Endothelial cell of umbilical vein (primary cell): ENCODE measurements at regions not wholly inside any gene's neighbourhood (a gene's known extent, or its start where the extent isn't known, plus 50 kb on each side); places are given as distances from the start of the nearest gene placed in this dataset.
"Not testable (repeated sequence)": the region's sequence is repeated elsewhere in the genome, so short reads cannot be mapped to it uniquely, and the experiment has no call there.

Source experiments
- BruUV-seq: library from RNA; stranded (reverse); fragments of 400-500 nt; replicated peaks from 2 replicates; lab custom pipeline; 2021; lab: Mats Ljungman, UMichigan
- CTCF ChIA-PET: fragments of 300-600, 350-600 bp; sonication (Branson Sonifier 250); formaldehyde crosslinking; loops from one replicate; lab custom pipeline; 2021; ENCODE audit warnings: antibody characterized with exemption, inconsistent platforms; lab: Charles Lee
- POLR2A ChIA-PET: fragments of 300-600, 350-600 bp; sonication (Branson Sonifier 250); formaldehyde crosslinking; loops from one replicate; lab custom pipeline; 2021; ENCODE audit warnings: antibody characterized with exemption, inconsistent platforms; lab: Charles Lee
- DNase-seq: peaks from one replicate; pipeline ENCODE4 v3.0.0-alpha.2; 2011; ENCODE audit warnings: low read depth, low spot score
- FAIRE-seq: peaks from 2 replicates; lab custom pipeline; 2011; peaks lifted over from hg19 to GRCh38; lab: Jason Lieb, UNC
- H2AFZ ChIP-seq: 2 replicates; pipeline ENCODE4 v1.6.0; 2012; ENCODE audit warnings: low read depth, low read length, control low read depth, inconsistent platforms
- H3K27ac ChIP-seq: 2 replicates; pipeline ENCODE4 v1.5.1; 2011; ENCODE audit warnings: low read depth, mild to moderate bottlenecking, control low read depth, low read length, moderate library complexity; ENCODE audit not compliant: insufficient read depth
- H3K27me3 ChIP-seq, 2 experiments: 2 replicates each; pipeline versions ENCODE4 v1.6.0 to v1.6.1; 2011; ENCODE audit warnings: low read length in 2 of 2, mixed read lengths in 1 of 2; ENCODE audit not compliant: control insufficient read depth in 2 of 2, insufficient read depth in 2 of 2
- H3K36me3 ChIP-seq, 2 experiments: 2 replicates in 1 of 2; 3 replicates in 1 of 2; pipeline ENCODE4 v1.5.1; 2011; ENCODE audit warnings: low read length in 2 of 2, mild to moderate bottlenecking in 1 of 2, moderate library complexity in 1 of 2; ENCODE audit not compliant: control insufficient read depth in 2 of 2, insufficient read depth in 2 of 2; ENCODE audit errors: extremely low read depth in 1 of 2
- H3K4me1 ChIP-seq: 3 replicates; pipeline ENCODE4 v1.5.1; 2011; ENCODE audit warnings: mild to moderate bottlenecking, low read length; ENCODE audit not compliant: control insufficient read depth, insufficient read depth; ENCODE audit errors: extremely low read depth
- H3K4me2 ChIP-seq: 2 replicates; pipeline ENCODE4 v1.6.1; 2011; ENCODE audit warnings: low read length, control low read depth, mixed read lengths; ENCODE audit not compliant: insufficient read depth
- H3K4me3 ChIP-seq, 3 experiments: fragments of 200-600 bp in 1 of 3; sonication (generic), shearing (Covaris generic) in 1 of 3; replicated peaks in 1 of 3; 2 replicates each; pipeline ENCODE4 v1.5.1; 2011 to 2016; ENCODE audit warnings: control low read depth in 3 of 3, low read length in 3 of 3, mild to moderate bottlenecking in 2 of 3, inconsistent platforms in 1 of 3, low read depth in 1 of 3, moderate library complexity in 1 of 3; ENCODE audit not compliant: insufficient read depth in 1 of 3
- H3K79me2 ChIP-seq: 2 replicates; pipeline ENCODE4 v1.6.0; 2012; ENCODE audit warnings: low read length, inconsistent platforms; ENCODE audit not compliant: control insufficient read depth, insufficient read depth
- H3K9ac ChIP-seq: replicated peaks from 2 replicates; pipeline ENCODE3; 2011; ENCODE audit warnings: low read length, control low read depth; ENCODE audit not compliant: insufficient read depth; ENCODE audit errors: extremely low read depth
- H3K9me1 ChIP-seq: replicated peaks from 3 replicates; pipeline ENCODE4 v1.6.0; 2011; ENCODE audit warnings: mild to moderate bottlenecking, low read length; ENCODE audit not compliant: control insufficient read depth, insufficient read depth; ENCODE audit errors: extremely low read depth
- H3K9me3 ChIP-seq: replicated peaks from 2 replicates; pipeline ENCODE4 v1.5.1; 2012; ENCODE audit warnings: low read length, inconsistent platforms; ENCODE audit not compliant: control insufficient read depth, insufficient read depth
- H4K20me1 ChIP-seq: replicated peaks from 2 replicates; pipeline ENCODE3; 2011; ENCODE audit warnings: mild to moderate bottlenecking, low read length; ENCODE audit not compliant: control insufficient read depth, insufficient read depth; ENCODE audit errors: extremely low read depth
- EZH2 ChIP-seq: IDR thresholded peaks from 2 replicates; pipeline ENCODE4 v1.6.1; 2012; ENCODE audit warnings: borderline replicate concordance, low read depth, mild to moderate bottlenecking, moderate library complexity, low read length, inconsistent platforms; ENCODE audit not compliant: severe bottlenecking
- FOS ChIP-seq: IDR thresholded peaks from 2 replicates; pipeline ENCODE4 v1.6.1; 2011; ENCODE audit warnings: mild to moderate bottlenecking, low read length, moderate library complexity, borderline replicate concordance; ENCODE audit not compliant: insufficient read depth
- GATA2 ChIP-seq: IDR thresholded peaks from 2 replicates; pipeline ENCODE4 v1.7.0; 2011; ENCODE audit warnings: low read depth, mild to moderate bottlenecking, moderate library complexity, mixed read lengths, low read length; ENCODE audit not compliant: insufficient read length, insufficient read depth
- JUN ChIP-seq: IDR thresholded peaks from 2 replicates; pipeline ENCODE4 v1.6.1; 2011; ENCODE audit warnings: borderline replicate concordance, low read depth; ENCODE audit not compliant: insufficient read length, insufficient read depth
- MYC ChIP-seq: IDR thresholded peaks from one replicate; pipeline ENCODE4 v1.6.1; 2011; ENCODE audit warnings: mild to moderate bottlenecking, low read depth, low read length
- POLR2A ChIP-seq: IDR thresholded peaks from 2 replicates; pipeline ENCODE4 v1.6.1; 2012; ENCODE audit warnings: low read depth, mild to moderate bottlenecking, control low read depth, low read length
- POLR2AphosphoS5 ChIP-seq: IDR thresholded peaks from 2 replicates; pipeline ENCODE4 v1.6.1; 2012; ENCODE audit warnings: low read depth, mild to moderate bottlenecking, control low read depth, low read length, moderate library complexity; ENCODE audit not compliant: insufficient read depth
- dilution Hi-C: fragments of 300-500 bp; cut with MboI; formaldehyde crosslinking; loops from one replicate; pipeline ENCODE4 v1.15.0; 2019; ENCODE audit warnings: low sequenced_read_pairs; ENCODE audit not compliant: extremely low pct_ligation_motif_present
- intact Hi-C: fragments of 100-400 bp; cut with micrococcal nuclease; formaldehyde crosslinking; loops from one replicate; pipeline ENCODE4 v1.10.0; 2022
- TF ChIP-seq, protein P1 (sequence below): IDR thresholded peaks from 2 replicates; pipeline ENCODE4 v1.6.1; 2011; ENCODE audit not compliant: insufficient read depth, insufficient read length
- TF ChIP-seq, protein P2 (sequence below), 2 donors: IDR thresholded peaks; 1 replicate in 1 of 2; 2 replicates in 1 of 2; pipeline ENCODE4 v1.5.1; 2011; ENCODE audit warnings: low read length in 2 of 2, mild to moderate bottlenecking in 2 of 2, moderate library complexity in 2 of 2, control low read depth in 1 of 2, inconsistent platforms in 1 of 2, low read depth in 1 of 2; ENCODE audit not compliant: insufficient read depth in 1 of 2; ENCODE audit errors: extremely low read depth in 1 of 2

DNA sequence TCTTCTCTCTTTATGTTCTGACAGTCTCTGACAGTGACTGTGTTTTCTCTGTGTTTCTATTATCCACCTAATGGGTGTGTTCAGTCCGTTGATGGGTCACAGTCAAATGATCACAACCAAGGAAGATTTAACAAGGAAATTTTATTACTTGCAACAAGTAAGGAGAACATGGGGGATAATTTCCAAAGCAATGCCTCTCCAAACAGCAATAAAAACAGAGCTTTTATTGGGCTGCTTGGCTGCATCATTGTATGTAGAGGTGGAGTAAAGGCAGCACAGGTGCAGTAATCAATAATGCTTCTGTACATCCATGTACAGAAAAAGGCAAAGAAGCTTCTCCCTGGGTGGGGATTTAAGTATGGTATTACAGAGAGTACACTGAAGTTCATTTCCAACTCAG lies 1525.6 kb downstream of the REEP3 start:
- BruUV-seq, result no TSS peak
- no peaks in the 10 kb centered on the region for H3K36me3 ChIP-seq
- CTCF ChIA-PET, result no interaction called here
- H3K4me2 ChIP-seq, result no peak overlapping the region
- H3K4me1 ChIP-seq, result no peaks in the 10 kb centered on the region
- H3K9ac ChIP-seq, result no peak overlapping the region
- H3K27me3 ChIP-seq, result no peaks in the 10 kb centered on the region
- no peaks in the 10 kb centered on the region for H3K9me1 ChIP-seq
- dilution Hi-C loops, result no loop called here
- H3K79me2 ChIP-seq, result no peaks in the 10 kb centered on the region
- intact Hi-C loops, result no loop called here
- TF ChIP-seq EZH2 (no peak), GATA2 (no peak), POLR2AphosphoS5 (no peak), JUN (no peak), FOS (no peak), MYC (no peak), POLR2A (no peak)
- TF ChIP-seq, protein P1, sequence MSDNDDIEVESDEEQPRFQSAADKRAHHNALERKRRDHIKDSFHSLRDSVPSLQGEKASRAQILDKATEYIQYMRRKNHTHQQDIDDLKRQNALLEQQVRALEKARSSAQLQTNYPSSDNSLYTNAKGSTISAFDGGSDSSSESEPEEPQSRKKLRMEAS, result no peak
- TF ChIP-seq, protein P2, sequence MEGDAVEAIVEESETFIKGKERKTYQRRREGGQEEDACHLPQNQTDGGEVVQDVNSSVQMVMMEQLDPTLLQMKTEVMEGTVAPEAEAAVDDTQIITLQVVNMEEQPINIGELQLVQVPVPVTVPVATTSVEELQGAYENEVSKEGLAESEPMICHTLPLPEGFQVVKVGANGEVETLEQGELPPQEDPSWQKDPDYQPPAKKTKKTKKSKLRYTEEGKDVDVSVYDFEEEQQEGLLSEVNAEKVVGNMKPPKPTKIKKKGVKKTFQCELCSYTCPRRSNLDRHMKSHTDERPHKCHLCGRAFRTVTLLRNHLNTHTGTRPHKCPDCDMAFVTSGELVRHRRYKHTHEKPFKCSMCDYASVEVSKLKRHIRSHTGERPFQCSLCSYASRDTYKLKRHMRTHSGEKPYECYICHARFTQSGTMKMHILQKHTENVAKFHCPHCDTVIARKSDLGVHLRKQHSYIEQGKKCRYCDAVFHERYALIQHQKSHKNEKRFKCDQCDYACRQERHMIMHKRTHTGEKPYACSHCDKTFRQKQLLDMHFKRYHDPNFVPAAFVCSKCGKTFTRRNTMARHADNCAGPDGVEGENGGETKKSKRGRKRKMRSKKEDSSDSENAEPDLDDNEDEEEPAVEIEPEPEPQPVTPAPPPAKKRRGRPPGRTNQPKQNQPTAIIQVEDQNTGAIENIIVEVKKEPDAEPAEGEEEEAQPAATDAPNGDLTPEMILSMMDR (IDR thresholded peaks at IDR 0.05; ENCODE audit: extremely low read depth in 1 of 2, insufficient read depth in 1 of 2, low read depth in 1 of 2, low read length in 2 of 2), result no peak
- H2AFZ ChIP-seq, result no peak overlapping the region
- no peak overlapping the region for H3K4me3 ChIP-seq
- POLR2A ChIA-PET, result no interaction called here
- no peaks in the 10 kb centered on the region for H4K20me1 ChIP-seq
- no peak for DNase-seq
- no peak for FAIRE-seq
- no peak overlapping the region for H3K27ac ChIP-seq
- no peaks in the 10 kb centered on the region for H3K9me3 ChIP-seq

DNA sequence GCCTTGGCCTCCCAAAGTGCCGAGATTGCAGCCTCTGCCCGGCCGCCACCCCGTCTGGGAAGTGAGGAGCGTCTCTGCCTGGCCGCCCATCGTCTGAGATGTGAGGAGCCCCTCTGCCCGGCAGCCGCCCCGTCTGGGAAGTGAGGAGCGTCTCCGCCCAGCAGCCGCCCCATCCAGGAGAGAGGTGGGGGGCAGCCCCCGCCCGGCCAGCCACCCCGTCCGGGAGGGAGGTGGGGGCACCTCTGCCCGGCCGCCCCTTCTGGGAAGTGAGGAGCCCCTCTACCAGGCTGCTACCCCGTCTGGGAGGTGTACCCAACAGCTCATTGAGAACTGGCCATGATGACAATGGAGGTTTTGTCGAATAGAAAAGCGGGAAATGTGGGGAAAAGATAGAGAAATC lies 1530.9 kb downstream of the REEP3 start:
- H3K4me1 ChIP-seq, BruUV-seq, H3K4me3 ChIP-seq, H3K9me1 ChIP-seq, FAIRE-seq, POLR2A ChIA-PET, H4K20me1 ChIP-seq, intact Hi-C loops, dilution Hi-C loops, H2AFZ ChIP-seq, H3K4me2 ChIP-seq, H3K9ac ChIP-seq, H3K27me3 ChIP-seq, H3K79me2 ChIP-seq, H3K36me3 ChIP-seq, H3K27ac ChIP-seq, H3K9me3 ChIP-seq, DNase-seq, CTCF ChIA-PET: not testable (repeated sequence)

DNA sequence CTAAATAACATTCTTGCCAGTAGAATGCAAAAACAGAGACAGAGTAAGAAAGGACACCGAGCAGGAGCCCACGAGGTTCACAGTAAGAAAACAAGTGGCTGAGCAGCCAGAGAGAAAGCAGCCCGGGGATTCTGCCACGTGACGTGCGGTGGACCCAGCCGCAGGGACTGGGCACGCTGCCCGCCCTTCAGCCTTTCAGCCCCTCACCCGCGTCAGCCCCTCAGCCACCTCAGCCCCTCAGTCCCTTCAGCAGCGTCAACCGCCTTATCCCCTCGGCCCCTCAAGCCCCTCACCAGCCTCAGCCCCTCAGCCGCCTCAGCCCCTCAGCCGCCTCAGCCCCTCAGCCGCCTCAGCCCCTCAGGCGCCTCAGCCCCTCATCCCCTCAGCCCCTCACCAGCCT lies 1532.2 kb downstream of the REEP3 start:
- H3K9me3 ChIP-seq, H2AFZ ChIP-seq, H3K9ac ChIP-seq, H3K4me1 ChIP-seq, FAIRE-seq, POLR2A ChIA-PET, H3K36me3 ChIP-seq, BruUV-seq, H3K79me2 ChIP-seq, dilution Hi-C loops, intact Hi-C loops, H3K4me2 ChIP-seq, DNase-seq, H3K27me3 ChIP-seq, CTCF ChIA-PET, H3K27ac ChIP-seq, H4K20me1 ChIP-seq, H3K4me3 ChIP-seq, H3K9me1 ChIP-seq: not testable (repeated sequence)
